GM10266 (cell line): ENCODE measurements at regions not wholly inside any gene's neighbourhood (a gene's known extent, or its start where the extent isn't known, plus 50 kb on each side); places are given as distances from the start of the nearest gene placed in this dataset.

ENCODE experiments used
- DNase-seq: peaks from one replicate; pipeline ENCODE4 v3.0.0; 2012; ENCODE audit errors: extremely low spot score
- CTCF ChIP-seq: IDR thresholded peaks from 2 replicates; pipeline ENCODE4 v1.5.1; 2012; ENCODE audit warnings: mild to moderate bottlenecking, low read depth; ENCODE audit not compliant: control insufficient read depth, insufficient read depth; ENCODE audit errors: missing control alignments

- no peak for DNase-seq
- TF ChIP-seq CTCF = no peak
These were observed 65.9 kb upstream of the NTRK3 start for GRCh38 chr15:88322461-88322860.

- no peak for DNase-seq
- no peak for TF ChIP-seq CTCF
These were observed 64.7 kb upstream of the NTRK3 start for GRCh38 chr15:88321271-88321670.

GRCh38 chr15:88316586-88316985, 60.0 kb upstream of the NTRK3 start:
- no peak for TF ChIP-seq CTCF
- DNase-seq = no peak

- no peak for TF ChIP-seq CTCF
- no peak for DNase-seq
These were observed 58.8 kb upstream of the NTRK3 start for GRCh38 chr15:88315221-88315878.

- TF ChIP-seq CTCF = no peak
- DNase-seq = no peak
These were observed 56.5 kb upstream of the NTRK3 start for GRCh38 chr15:88312941-88313579.

GRCh38 chr15:88309363-88309762, 52.8 kb upstream of the NTRK3 start:
- DNase-seq = no peak
- no peak for TF ChIP-seq CTCF

GRCh38 chr15:88307344-88307743, 50.8 kb upstream of the NTRK3 start:
- no peak for DNase-seq
- TF ChIP-seq CTCF = no peak
